GM12878 (cell line): ENCODE measurements at regions not wholly inside any gene's neighbourhood (a gene's known extent, or its start where the extent isn't known, plus 50 kb on each side); places are given as distances from the start of the nearest gene placed in this dataset.

Experiments used
- BHLHE40 ChIP-seq, 2 experiments: fragments of 450-650 bp in 1 of 2; IDR thresholded peaks; 2 replicates each; pipeline ENCODE4 v1.6.1; 2011 to 2017; ENCODE audit warnings: low read depth in 2 of 2, borderline replicate concordance in 1 of 2, improper control_type of control experiment in 1 of 2, low read length in 1 of 2, mild to moderate bottlenecking in 1 of 2
- CEBPB ChIP-seq, 2 experiments: fragments of 150-350 bp in 1 of 2; IDR thresholded peaks; 2 replicates each; pipeline ENCODE4 v1.6.1; 2012 to 2014; ENCODE audit warnings: low read depth in 2 of 2, low read length in 2 of 2, borderline replicate concordance in 1 of 2, inconsistent platforms in 1 of 2
- CEBPZ ChIP-seq: fragments of 150-350 bp; IDR thresholded peaks from 2 replicates; pipeline ENCODE4 v1.6.1; 2016; ENCODE audit warnings: low read depth, low read length
- CHD1 ChIP-seq: IDR thresholded peaks from 2 replicates; pipeline ENCODE4 v1.6.1; 2012; ENCODE audit warnings: low read depth, low read length, improper control_type of control experiment
- CREB1 ChIP-seq: IDR thresholded peaks from 2 replicates; pipeline ENCODE4 v1.6.1; 2012; ENCODE audit warnings: low read depth, mild to moderate bottlenecking, inconsistent platforms
- DPF2 ChIP-seq: fragments of 450-650 bp; IDR thresholded peaks from 2 replicates; pipeline ENCODE4 v1.6.1; 2017; ENCODE audit warnings: mild to moderate bottlenecking
- EED ChIP-seq: sonication (generic); IDR thresholded peaks from 2 replicates; pipeline ENCODE4 v1.6.1; 2016; ENCODE audit warnings: antibody characterized with exemption, low read depth
- ELK1 ChIP-seq: IDR thresholded peaks from 2 replicates; pipeline ENCODE4 v1.6.1; 2012; ENCODE audit warnings: low read depth, low read length, improper control_type of control experiment
- ESRRA ChIP-seq: IDR thresholded peaks from 2 replicates; pipeline ENCODE4 v1.6.1; 2012; ENCODE audit warnings: mild to moderate bottlenecking, low read length, improper control_type of control experiment
- EZH2 ChIP-seq: IDR thresholded peaks from 2 replicates; pipeline ENCODE4 v1.6.1; 2012; ENCODE audit warnings: low read depth, mild to moderate bottlenecking, control low read depth, inconsistent platforms, low read length, borderline replicate concordance; ENCODE audit not compliant: control insufficient read depth
- FOXM1 ChIP-seq: IDR thresholded peaks from 2 replicates; pipeline ENCODE4 v1.6.1; 2012; ENCODE audit warnings: low read depth, mild to moderate bottlenecking, inconsistent platforms, low read length, moderate library complexity
- GATAD2B ChIP-seq: fragments of 450-650 bp; conservative IDR thresholded peaks from 2 replicates; pipeline ENCODE4 v1.6.1; 2017; ENCODE audit warnings: low read depth, mild to moderate bottlenecking, moderate library complexity
- HDAC2 ChIP-seq: fragments of 200-600 bp; sonication (generic); IDR thresholded peaks from 2 replicates; pipeline ENCODE4 v1.6.1; 2017
- HDGF ChIP-seq: fragments of 450-650 bp; IDR thresholded peaks from 2 replicates; pipeline ENCODE4 v1.6.1; 2016; ENCODE audit warnings: antibody characterized with exemption
- MEF2A ChIP-seq: IDR thresholded peaks from 2 replicates; pipeline ENCODE4 v1.6.1; 2011; ENCODE audit warnings: low read depth, mild to moderate bottlenecking, low read length, moderate library complexity; ENCODE audit not compliant: insufficient read depth
- MEF2B ChIP-seq: fragments of 450-650 bp; IDR thresholded peaks from 2 replicates; pipeline ENCODE4 v1.6.1; 2018; ENCODE audit warnings: mild to moderate bottlenecking, moderate library complexity; ENCODE audit not compliant: partially characterized antibody, poor library complexity, severe bottlenecking
- SMAD1 ChIP-seq: fragments of 450-650 bp; IDR thresholded peaks from 2 replicates; pipeline ENCODE4 v1.6.1; 2018; ENCODE audit warnings: mild to moderate bottlenecking, low read depth; ENCODE audit not compliant: partially characterized antibody
- SMAD5 ChIP-seq: IDR thresholded peaks from 2 replicates; pipeline ENCODE4 v1.6.1; 2016; ENCODE audit warnings: antibody characterized with exemption, low read depth
- SPI1 ChIP-seq: IDR thresholded peaks from 2 replicates; pipeline ENCODE4 v1.6.1; 2011; ENCODE audit warnings: low read depth, mild to moderate bottlenecking, low read length, moderate library complexity, borderline replicate concordance; ENCODE audit not compliant: insufficient read depth
- SREBF1 ChIP-seq: IDR thresholded peaks from 2 replicates; pipeline ENCODE4 v1.6.1; 2012; ENCODE audit warnings: mild to moderate bottlenecking, low read length
- STAT1 ChIP-seq: fragments of 450-650 bp; conservative IDR thresholded peaks from 2 replicates; pipeline ENCODE4 v1.6.1; 2014; ENCODE audit warnings: antibody characterized with exemption, mild to moderate bottlenecking
- WRNIP1 ChIP-seq: IDR thresholded peaks from 2 replicates; pipeline ENCODE4 v1.6.1; 2011; ENCODE audit warnings: low read depth, low read length, improper control_type of control experiment, borderline replicate concordance
- YBX1 ChIP-seq: fragments of 450-650 bp; IDR thresholded peaks from 2 replicates; pipeline ENCODE4 v1.6.1; 2016; ENCODE audit warnings: antibody characterized with exemption
- ZNF207 ChIP-seq: fragments of 450-650 bp; IDR thresholded peaks from 2 replicates; pipeline ENCODE4 v1.6.1; 2014; ENCODE audit warnings: antibody characterized with exemption, mild to moderate bottlenecking, borderline replicate concordance
- ZSCAN29 ChIP-seq: fragments of 450-650 bp; IDR thresholded peaks from 2 replicates; pipeline ENCODE4 v1.6.1; 2017; ENCODE audit warnings: mild to moderate bottlenecking, moderate library complexity
- ZZZ3 ChIP-seq: IDR thresholded peaks from 2 replicates; pipeline ENCODE4 v1.6.1; 2011; ENCODE audit warnings: low read depth; ENCODE audit not compliant: control insufficient read depth, insufficient read length

- TF ChIP-seq MEF2A (no peak), STAT1 (no peak), CREB1 (peak; percentile 58; the same call in 1 of the 2 replicates), GATAD2B (peak; percentile 67; the same call in 1 of the 2 replicates), ESRRA (no peak), WRNIP1 (no peak), ZNF207 (no peak), SPI1 (no peak), HDAC2 (no peak; the same call in 1 of the 2 replicates), SMAD1 (no peak), CEBPB (IDR thresholded peaks at IDR 0.05; ENCODE audit: borderline replicate concordance in 1 of 2, low read depth in 2 of 2, low read length in 2 of 2) (no peak), SREBF1 (no peak), YBX1 (no peak), EED (peak; percentile 56; the same call in 1 of the 2 replicates), CHD1 (no peak), ELK1 (no peak), SMAD5 (no peak), BHLHE40 (IDR thresholded peaks at IDR 0.05; ENCODE audit: borderline replicate concordance in 1 of 2, low read depth in 2 of 2, low read length in 1 of 2) (peak; percentile 62 to 91; a peak in 3 of 4 replicates), DPF2 (peak; percentile 80; the same call in 1 of the 2 replicates), EZH2 (no peak), MEF2B (peak; percentile 22), ZZZ3 (no peak), CEBPZ (no peak), FOXM1 (no peak), ZSCAN29 (no peak), HDGF (no peak)
Observed at GRCh38 chr20:63101781-63102720, 95.3 kb upstream of the BHLHE23 start (continued).
